OCI-LY1 (cell line): ENCODE measurements at regions not wholly inside any gene's neighbourhood (a gene's known extent, or its start where the extent isn't known, plus 50 kb on each side); places are given as distances from the start of the nearest gene placed in this dataset.
"Not testable (repeated sequence)": the region's sequence is repeated elsewhere in the genome, so short reads cannot be mapped to it uniquely, and the experiment has no call there.

ENCODE experiments used
- H2AFZ ChIP-seq: fragments of 200-600 bp; sonication (generic), shearing (Covaris generic); 2 replicates; pipeline ENCODE4 v1.6.0; 2014; ENCODE audit warnings: antibody characterized with exemption, mild to moderate bottlenecking, low read length
- H3F3A ChIP-seq: fragments of 200-600 bp; sonication (generic), shearing (Covaris generic); 2 replicates; pipeline ENCODE4 v1.6.0; 2014; ENCODE audit warnings: mild to moderate bottlenecking, antibody characterized with exemption, low read length, moderate library complexity; ENCODE audit not compliant: insufficient read depth
- H3K27ac ChIP-seq: fragments of 200-600 bp; sonication (generic); 2 replicates; pipeline ENCODE4 v1.5.1; 2014; ENCODE audit warnings: low read length, mixed run types, mild to moderate bottlenecking, low read depth; ENCODE audit not compliant: poor library complexity, severe bottlenecking
- H3K27me3 ChIP-seq: fragments of 200-600 bp; sonication (generic); 2 replicates; pipeline ENCODE4 v1.6.0; 2014; ENCODE audit warnings: antibody characterized with exemption, mild to moderate bottlenecking, low read length, moderate library complexity; ENCODE audit not compliant: insufficient read depth
- H3K36me3 ChIP-seq: fragments of 200-600 bp; sonication (generic); 2 replicates; pipeline ENCODE4 v1.6.1; 2014; ENCODE audit warnings: mild to moderate bottlenecking, antibody characterized with exemption, low read length, moderate library complexity, mixed read lengths; ENCODE audit not compliant: insufficient read depth
- H3K4me1 ChIP-seq: fragments of 200-600 bp; sonication (generic); 2 replicates; pipeline ENCODE4 v1.5.1; 2014; ENCODE audit warnings: mild to moderate bottlenecking, low read length, moderate library complexity; ENCODE audit not compliant: insufficient read depth, severe bottlenecking
- H3K4me2 ChIP-seq: fragments of 200-600 bp; sonication (generic), shearing (Covaris generic); 2 replicates; pipeline ENCODE4 v1.6.1; 2014; ENCODE audit warnings: low read length
- H3K4me3 ChIP-seq: fragments of 200-600 bp; sonication (generic); 2 replicates; pipeline ENCODE4 v1.5.1; 2014; ENCODE audit warnings: low read length, low read depth, mild to moderate bottlenecking, mixed read lengths; ENCODE audit not compliant: poor library complexity, severe bottlenecking
- H3K79me2 ChIP-seq: fragments of 200-600 bp; shearing (Covaris generic); 2 replicates; pipeline ENCODE4 v1.6.1; 2016; ENCODE audit warnings: mixed run types, low read length, mixed read lengths; ENCODE audit not compliant: insufficient read depth
- H3K9ac ChIP-seq: fragments of 200-600 bp; sonication (generic), shearing (Covaris generic); 2 replicates; pipeline ENCODE4 v1.6.1; 2014; ENCODE audit warnings: mild to moderate bottlenecking, low read length, mixed read lengths
- H3K9me2 ChIP-seq: fragments of 200-600 bp; sonication (generic), shearing (Covaris generic); 2 replicates; pipeline ENCODE4 v1.6.1; 2014; ENCODE audit warnings: low read depth, mild to moderate bottlenecking, low read length, mixed read lengths
- H3K9me3 ChIP-seq: fragments of 200-600 bp; shearing (Covaris generic); 2 replicates; pipeline ENCODE4 v1.6.1; 2014; ENCODE audit warnings: low read length, mixed read lengths
- H4K20me1 ChIP-seq: fragments of 200-600 bp; sonication (generic), shearing (Covaris generic); 2 replicates; pipeline ENCODE4 v1.6.0; 2016; ENCODE audit warnings: mild to moderate bottlenecking, low read length; ENCODE audit not compliant: insufficient read depth
- EZH2 ChIP-seq: fragments of 200-600 bp; sonication (generic), shearing (Covaris generic); IDR thresholded peaks from 2 replicates; pipeline ENCODE4 v1.8.0; 2017; ENCODE audit warnings: borderline replicate concordance, mixed run types, mild to moderate bottlenecking, antibody characterized with exemption, low read length, moderate library complexity, mixed read lengths
- TF ChIP-seq, protein P1 (sequence below): fragments of 200-600 bp; sonication (generic), shearing (Covaris generic); IDR thresholded peaks from 2 replicates; pipeline ENCODE4 v1.5.1; 2017; ENCODE audit warnings: mild to moderate bottlenecking, antibody characterized with exemption, low read length, moderate library complexity, mixed read lengths

DNA sequence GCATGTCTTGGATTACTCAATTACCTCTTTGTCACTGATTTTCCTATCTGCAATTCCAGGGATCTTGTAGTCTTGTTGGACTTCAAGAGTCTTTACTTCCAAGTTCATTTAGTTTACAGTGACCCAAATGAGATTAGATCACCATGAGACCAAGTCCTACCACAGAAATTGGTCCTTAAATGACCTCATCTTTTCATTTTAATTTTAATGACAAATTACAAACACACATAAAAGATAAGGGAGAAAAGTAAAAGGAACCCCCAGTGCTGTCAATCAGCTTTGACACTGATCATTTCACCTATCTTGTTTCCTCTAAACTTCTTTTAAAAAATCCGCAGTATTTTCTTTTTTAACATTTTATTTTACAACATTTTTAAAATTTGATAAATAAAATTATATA lies 54.9 kb upstream of the FYN start:
- no peaks in the 10 kb centered on the region for H3K9me2 ChIP-seq
- no peak overlapping the region for H3K4me3 ChIP-seq
- no peak overlapping the region for H3K4me2 ChIP-seq
- TF ChIP-seq, protein P1, sequence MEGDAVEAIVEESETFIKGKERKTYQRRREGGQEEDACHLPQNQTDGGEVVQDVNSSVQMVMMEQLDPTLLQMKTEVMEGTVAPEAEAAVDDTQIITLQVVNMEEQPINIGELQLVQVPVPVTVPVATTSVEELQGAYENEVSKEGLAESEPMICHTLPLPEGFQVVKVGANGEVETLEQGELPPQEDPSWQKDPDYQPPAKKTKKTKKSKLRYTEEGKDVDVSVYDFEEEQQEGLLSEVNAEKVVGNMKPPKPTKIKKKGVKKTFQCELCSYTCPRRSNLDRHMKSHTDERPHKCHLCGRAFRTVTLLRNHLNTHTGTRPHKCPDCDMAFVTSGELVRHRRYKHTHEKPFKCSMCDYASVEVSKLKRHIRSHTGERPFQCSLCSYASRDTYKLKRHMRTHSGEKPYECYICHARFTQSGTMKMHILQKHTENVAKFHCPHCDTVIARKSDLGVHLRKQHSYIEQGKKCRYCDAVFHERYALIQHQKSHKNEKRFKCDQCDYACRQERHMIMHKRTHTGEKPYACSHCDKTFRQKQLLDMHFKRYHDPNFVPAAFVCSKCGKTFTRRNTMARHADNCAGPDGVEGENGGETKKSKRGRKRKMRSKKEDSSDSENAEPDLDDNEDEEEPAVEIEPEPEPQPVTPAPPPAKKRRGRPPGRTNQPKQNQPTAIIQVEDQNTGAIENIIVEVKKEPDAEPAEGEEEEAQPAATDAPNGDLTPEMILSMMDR = no peak
- TF ChIP-seq EZH2 = no peak
- H3F3A ChIP-seq = no peaks in the 10 kb centered on the region
- no peaks in the 10 kb centered on the region for H3K27me3 ChIP-seq
- no peak overlapping the region for H3K9ac ChIP-seq
- no peaks in the 10 kb centered on the region for H3K79me2 ChIP-seq
- H2AFZ ChIP-seq = no peak overlapping the region
- no peaks in the 10 kb centered on the region for H3K4me1 ChIP-seq
- no peaks in the 10 kb centered on the region for H3K36me3 ChIP-seq
- H3K27ac ChIP-seq = no peak overlapping the region
- H3K9me3 ChIP-seq = no peaks in the 10 kb centered on the region
- no peaks in the 10 kb centered on the region for H4K20me1 ChIP-seq

DNA sequence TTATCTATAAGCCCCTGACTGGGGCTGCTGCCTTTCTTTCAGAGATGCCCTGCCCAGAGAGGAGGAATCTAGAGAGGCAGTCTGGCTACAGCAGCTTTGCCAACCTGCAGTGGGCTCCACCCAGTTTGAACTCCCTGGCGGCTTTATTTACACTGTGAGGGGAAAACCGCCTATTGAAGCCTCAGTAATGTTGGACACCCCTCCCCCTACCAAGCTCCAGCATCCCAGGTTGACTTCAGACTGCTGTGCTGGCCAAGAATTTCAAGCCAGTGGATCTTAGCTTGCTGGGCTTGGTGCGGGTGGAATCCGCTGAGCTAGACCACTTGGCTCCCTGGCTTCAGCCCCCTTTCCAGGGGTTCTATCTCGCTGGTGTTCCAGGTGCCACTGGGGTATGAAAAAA lies 61.4 kb upstream of the FYN start:
- H3K9me3 ChIP-seq, H3K36me3 ChIP-seq, H2AFZ ChIP-seq, H3K9me2 ChIP-seq, H3K4me1 ChIP-seq, H3K4me3 ChIP-seq, H3K27ac ChIP-seq, H3K4me2 ChIP-seq, H3K79me2 ChIP-seq, H4K20me1 ChIP-seq, H3K27me3 ChIP-seq, H3F3A ChIP-seq, H3K9ac ChIP-seq: not testable (repeated sequence)

DNA sequence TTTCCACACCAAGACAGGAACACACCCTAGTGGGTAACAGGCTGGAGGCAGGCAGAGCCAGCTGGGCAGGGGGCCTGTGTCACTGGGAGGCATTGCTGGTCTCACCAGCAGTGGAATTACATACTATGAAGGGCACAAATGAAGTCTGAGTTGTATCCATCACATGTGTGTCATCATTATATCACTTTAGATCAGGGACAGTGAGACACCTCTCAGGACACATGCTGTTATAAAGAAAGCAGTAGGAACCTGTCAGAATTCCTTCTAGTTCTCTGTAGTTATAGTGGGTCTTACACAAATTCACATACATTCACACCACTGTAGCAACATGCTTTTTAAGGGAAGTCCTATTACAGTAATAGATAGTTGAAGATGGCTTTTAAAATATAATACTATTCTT lies 63.5 kb upstream of the FYN start:
- Histone ChIP-seq H3K36me3 (no peaks in the 10 kb centered on the region), H3K4me2 (no peak overlapping the region), H3F3A (no peaks in the 10 kb centered on the region), H3K27me3 (no peaks in the 10 kb centered on the region), H4K20me1 (no peaks in the 10 kb centered on the region), H3K79me2 (no peaks in the 10 kb centered on the region), H3K4me1 (no peaks in the 10 kb centered on the region), H3K4me3 (no peak overlapping the region), H3K9me2 (no peaks in the 10 kb centered on the region), H3K9me3 (no peaks in the 10 kb centered on the region), H3K9ac (no peak overlapping the region), H2AFZ (no peak overlapping the region), H3K27ac (no peak overlapping the region)
- TF ChIP-seq, protein P1 = no peak
- no peak for TF ChIP-seq EZH2

DNA sequence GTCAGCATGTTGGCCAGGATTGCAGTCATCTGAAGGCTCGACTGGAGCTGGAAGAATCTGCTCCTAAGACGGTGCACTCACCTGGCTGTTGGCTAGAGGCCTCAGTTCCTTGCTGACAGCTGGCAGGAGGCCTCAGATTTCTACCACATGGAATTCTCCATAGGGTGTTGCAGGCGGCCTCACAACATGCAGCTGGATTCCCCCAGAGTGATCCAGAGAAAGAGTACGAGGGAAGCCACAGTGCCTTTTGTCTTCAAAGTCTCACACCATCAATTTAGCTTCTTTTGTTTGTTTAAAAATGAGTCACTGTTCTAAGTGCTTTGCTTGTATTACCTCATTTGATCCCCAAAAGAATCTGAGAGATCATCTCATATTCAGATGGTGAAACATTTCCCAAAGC lies 65.5 kb upstream of the FYN start:
- TF ChIP-seq, protein P1 = no peak
- TF ChIP-seq EZH2 = no peak
- no peaks in the 10 kb centered on the region for H3K9me2 ChIP-seq
- H3K79me2 ChIP-seq = no peaks in the 10 kb centered on the region
- H3K9me3 ChIP-seq = no peaks in the 10 kb centered on the region
- no peaks in the 10 kb centered on the region for H4K20me1 ChIP-seq
- no peaks in the 10 kb centered on the region for H3K36me3 ChIP-seq
- no peaks in the 10 kb centered on the region for H3F3A ChIP-seq
- no peak overlapping the region for H3K9ac ChIP-seq
- H3K27ac ChIP-seq = no peak overlapping the region
- H3K27me3 ChIP-seq = no peaks in the 10 kb centered on the region
- no peak overlapping the region for H3K4me2 ChIP-seq
- H3K4me1 ChIP-seq = no peaks in the 10 kb centered on the region
- H3K4me3 ChIP-seq = no peak overlapping the region
- no peak overlapping the region for H2AFZ ChIP-seq
